IPS-11a (cell line): ENCODE measurements at regions not wholly inside any gene's neighbourhood (a gene's known extent, or its start where the extent isn't known, plus 50 kb on each side); places are given as distances from the start of the nearest gene placed in this dataset.
"Not testable (repeated sequence)": the region's sequence is repeated elsewhere in the genome, so short reads cannot be mapped to it uniquely, and the experiment has no call there.

Experiments
- H3K4me3 ChIP-seq: one replicate; pipeline ENCODE4 v1.5.1; 2013; ENCODE audit warnings: low read depth, low read length, control low read depth

- H3K4me3 ChIP-seq: no peak overlapping the region
Observed at GRCh38 chr14:104395276-104395675, 184.3 kb upstream of the C14orf180 start.

DNA sequence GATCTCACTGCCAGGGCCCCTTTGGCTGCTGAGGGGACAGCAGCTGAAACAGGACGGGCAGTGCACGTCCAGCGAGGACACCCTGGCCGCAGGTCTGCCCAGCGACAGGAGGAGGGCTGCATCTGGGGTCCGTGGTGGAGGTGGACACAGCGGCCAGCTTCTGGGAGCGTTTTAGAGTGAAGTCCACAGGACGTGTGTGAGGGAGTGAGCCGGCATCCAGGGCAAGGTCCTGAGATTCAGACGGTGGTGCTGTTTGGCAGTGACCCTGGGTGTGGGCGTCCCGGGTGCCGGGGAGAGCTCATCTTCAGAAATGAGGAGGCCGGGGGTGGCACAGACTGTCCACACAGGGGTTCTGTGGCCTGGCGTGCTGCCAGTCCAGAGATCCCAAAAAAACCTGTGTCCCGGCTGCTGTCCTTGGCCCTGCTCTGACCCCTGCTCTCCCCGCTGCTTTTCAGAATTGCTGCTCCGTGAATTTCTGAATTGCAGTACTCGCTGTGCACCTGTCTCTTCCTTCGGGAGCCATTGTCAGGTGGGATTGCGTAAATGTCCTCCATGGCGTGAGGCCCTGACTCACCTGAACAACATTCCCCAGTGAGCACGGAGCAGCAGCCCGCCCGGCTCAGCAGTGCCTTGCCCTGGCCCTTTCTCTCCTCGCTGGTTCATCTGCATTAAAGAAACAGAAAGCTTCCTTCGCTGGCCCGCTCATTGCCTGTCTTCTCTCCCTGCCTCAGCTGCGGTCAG, 183.5 kb upstream of the C14orf180 start:
- no peak overlapping the region for H3K4me3 ChIP-seq

GRCh38 chr14:104396682-104397470, 182.7 kb upstream of the C14orf180 start:
- H3K4me3 ChIP-seq: no peak overlapping the region

DNA sequence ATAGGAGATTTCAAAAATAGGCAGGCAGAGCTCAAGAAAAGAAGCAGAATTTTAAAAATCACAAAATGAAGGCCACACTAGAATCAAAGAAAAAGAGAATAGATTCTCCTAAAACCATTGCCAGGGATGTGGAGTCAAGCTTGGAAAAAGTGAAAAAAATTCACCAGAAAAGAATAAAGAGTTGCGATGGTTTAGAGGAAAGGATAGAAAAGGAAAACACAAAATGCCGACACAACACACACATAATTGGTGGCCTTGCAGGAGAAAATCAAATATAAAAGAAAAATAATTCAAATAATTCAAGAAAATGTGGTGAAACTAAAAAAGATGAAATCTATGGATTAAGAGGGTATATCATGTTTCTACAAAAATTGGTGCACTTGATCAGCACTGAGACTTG, 181.6 kb upstream of the C14orf180 start:
- H3K4me3 ChIP-seq: no peak overlapping the region

GRCh38 chr14:104398656-104399055, 180.9 kb upstream of the C14orf180 start:
- H3K4me3 ChIP-seq: no peak overlapping the region

GRCh38 chr14:104399432-104400155, 180.0 kb upstream of the C14orf180 start:
- H3K4me3 ChIP-seq: no peak overlapping the region

GRCh38 chr14:104400355-104400754, 179.2 kb upstream of the C14orf180 start:
- no peak overlapping the region for H3K4me3 ChIP-seq

- no peak overlapping the region for H3K4me3 ChIP-seq
Observed at GRCh38 chr14:104401785-104402184, 177.8 kb upstream of the C14orf180 start.

DNA sequence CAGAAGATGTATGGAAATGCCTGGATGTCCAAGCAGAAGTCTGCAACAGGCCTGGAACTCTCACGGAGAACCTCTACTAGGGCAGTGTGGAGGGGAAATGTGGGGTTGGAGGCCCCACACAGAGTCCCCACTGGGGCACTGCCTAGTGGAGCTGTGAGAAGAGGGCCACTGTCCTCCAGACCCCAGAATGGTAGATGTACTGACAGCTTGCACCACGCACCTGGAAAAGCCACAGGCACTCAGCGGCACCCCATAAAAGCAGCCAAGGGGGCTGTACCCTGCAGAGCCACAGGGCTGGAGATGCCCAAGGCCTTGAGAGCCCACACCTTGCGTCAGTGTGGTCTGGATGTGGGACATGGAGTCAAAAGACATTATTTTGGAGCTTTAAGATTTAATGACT, 177.3 kb upstream of the C14orf180 start:
- H3K4me3 ChIP-seq: not testable (repeated sequence)

- no peak overlapping the region for H3K4me3 ChIP-seq
Observed at GRCh38 chr14:104403421-104404220, 175.9 kb upstream of the C14orf180 start.

DNA sequence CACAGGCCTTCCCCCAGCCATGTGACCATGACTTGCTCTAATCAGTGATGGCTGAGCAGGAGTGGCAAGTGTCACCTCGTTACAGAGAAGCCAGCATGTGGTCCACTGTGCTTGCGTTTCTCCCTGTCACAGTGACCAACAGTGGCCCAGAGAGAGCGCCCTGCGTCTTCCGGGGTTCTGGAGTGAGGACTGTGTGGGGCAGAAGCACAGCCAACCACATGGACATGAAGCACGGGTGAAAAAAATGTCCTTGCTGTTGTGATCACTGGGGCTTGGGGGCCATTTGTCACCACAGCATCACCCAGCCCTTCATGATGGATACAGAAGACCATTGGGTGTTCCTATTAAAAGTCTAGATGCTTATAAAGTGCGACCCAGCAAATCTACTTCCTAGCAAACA, 174.6 kb upstream of the C14orf180 start:
- H3K4me3 ChIP-seq: no peak overlapping the region

GRCh38 chr14:104405360-104406226, 174.0 kb upstream of the C14orf180 start:
- H3K4me3 ChIP-seq: no peak overlapping the region

GRCh38 chr14:104406831-104407230, 172.7 kb upstream of the C14orf180 start:
- H3K4me3 ChIP-seq: no peak overlapping the region

DNA sequence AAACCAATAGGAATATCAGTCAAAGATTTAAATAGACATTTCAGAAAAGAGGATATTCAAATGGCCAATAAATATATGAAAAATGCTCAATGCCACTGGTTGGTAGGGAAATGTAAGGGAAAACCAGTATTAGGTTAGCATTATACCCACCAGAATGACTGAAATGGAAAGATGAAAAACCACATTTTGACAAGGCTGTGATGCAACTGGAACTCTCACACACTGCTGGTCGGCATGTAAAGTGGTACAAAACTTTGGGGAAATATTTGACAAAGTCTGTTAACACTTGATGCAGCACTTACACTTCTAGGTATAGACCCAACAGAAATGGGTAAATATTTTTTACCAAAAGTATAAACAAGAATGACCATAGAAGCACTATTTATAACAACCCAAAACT, 163.2 kb upstream of the C14orf180 start:
- H3K4me3 ChIP-seq: no peak overlapping the region

DNA sequence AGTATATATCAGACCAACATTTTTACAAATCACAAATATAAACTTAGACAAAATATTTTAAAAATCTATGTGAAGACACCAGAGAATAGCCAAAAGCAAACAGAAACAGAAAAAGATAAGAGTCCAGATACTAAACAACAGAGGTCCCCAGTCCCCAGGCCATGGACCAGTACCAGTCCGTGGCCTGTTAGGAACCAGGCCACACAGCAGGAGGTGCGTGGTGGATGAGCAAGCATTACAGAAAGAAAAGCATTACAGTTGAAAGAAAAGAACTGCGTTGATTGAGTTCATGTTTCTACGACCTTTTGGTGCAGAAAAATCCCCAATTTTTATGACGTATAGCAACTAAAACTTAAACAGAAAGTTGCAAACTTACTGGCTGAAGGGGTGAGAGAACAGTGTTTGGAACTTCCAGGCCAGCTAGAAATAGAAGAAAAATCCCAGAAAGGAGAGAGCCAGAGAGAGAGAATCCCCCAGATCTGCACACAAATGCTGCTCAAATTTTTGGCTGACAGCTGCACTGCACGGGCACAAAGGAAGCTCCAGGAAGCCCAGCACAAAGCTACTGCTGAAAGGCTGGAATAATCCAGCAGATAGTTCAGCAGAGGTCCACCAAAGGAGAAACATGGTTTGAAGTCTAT, 159.6 kb upstream of the C14orf180 start:
- H3K4me3 ChIP-seq: no peak overlapping the region

DNA sequence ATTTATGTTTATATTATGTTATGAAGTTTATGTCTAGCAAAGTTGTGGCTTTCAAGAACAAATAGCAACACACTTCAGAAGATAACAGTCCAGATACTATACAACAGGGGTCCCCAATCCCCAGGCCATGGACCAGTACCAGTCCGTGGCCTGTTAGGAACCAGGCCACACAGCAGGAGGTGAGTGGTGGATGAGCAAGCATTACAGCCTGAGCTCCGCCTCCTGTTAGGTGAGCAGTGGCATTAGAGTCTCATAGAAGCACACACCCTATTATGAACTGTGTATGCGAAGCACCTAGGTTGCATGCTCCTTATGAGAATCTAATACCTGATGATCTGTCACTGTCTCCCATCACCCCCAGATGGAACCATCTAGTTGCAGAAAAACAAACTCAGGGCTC, 159.0 kb upstream of the C14orf180 start:
- not testable (repeated sequence) for H3K4me3 ChIP-seq

- no peak overlapping the region for H3K4me3 ChIP-seq
Observed at GRCh38 chr14:104420990-104421389, 158.6 kb upstream of the C14orf180 start.

DNA sequence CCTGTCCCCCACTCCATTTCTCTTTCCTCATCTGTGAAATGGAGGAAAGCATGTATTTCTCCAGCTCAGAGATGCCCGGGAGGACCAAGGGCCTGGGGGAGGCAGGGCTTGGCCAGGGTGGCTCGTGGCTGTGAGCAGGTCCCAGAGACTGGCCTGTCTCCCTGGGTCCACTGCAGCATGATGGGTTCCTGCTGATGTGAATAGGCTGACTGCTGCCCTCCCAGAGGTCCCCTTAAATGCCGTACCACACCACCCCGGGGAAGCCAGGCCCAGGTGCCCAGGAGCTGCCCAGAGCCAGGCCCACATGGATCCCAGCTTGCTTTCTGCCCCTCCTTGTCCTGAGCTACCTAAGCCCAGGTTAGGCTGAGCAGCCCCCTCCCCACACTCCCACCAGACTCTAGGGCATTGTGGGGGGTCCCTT, 158.2 kb upstream of the C14orf180 start:
- H3K4me3 ChIP-seq: no peak overlapping the region
